NK-92 treated with Interleukin-12 subunit alpha and Interleukin-12 subunit beta, amount 100 ng/mL, for 24 hours (cell line): ENCODE measurements at regions not wholly inside any gene's neighbourhood (a gene's known extent, or its start where the extent isn't known, plus 50 kb on each side); places are given as distances from the start of the nearest gene placed in this dataset.

Experiments
- DNase-seq: peaks from one replicate; lab custom pipeline; 2025; lab: John Stamatoyannopoulos, UW

DNA sequence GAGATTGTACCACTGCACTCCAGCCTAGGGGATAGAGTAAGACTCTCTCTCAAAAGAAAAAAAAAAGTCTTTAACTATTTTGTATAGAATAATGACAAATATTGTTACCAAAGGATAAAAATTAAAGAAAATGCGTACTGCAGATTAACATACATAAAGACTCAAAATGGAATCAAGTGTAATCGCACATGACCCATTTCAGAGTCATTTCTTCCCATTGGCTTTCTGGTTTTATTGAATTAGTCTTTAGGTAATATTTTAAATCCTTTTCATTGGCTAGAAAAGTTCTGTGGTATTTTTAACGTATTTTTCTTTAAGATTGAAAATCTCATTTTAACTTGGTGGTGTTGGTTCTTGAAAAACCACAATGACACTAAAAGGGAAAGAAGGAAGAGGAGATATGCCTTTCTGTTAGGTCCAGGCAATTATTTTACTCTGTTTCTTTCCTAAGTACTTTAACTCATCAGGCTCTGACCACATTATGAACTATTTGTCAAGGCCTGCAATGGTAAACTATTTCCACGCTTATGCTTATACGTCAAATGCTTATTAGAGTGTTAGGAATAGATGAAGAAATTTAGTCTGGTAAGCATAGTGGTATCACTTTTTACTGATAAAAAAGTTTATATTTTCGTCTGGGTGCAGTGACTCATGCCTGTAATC is 52.3 kb downstream of the PLEKHG1 start:
- no peak for DNase-seq

DNA sequence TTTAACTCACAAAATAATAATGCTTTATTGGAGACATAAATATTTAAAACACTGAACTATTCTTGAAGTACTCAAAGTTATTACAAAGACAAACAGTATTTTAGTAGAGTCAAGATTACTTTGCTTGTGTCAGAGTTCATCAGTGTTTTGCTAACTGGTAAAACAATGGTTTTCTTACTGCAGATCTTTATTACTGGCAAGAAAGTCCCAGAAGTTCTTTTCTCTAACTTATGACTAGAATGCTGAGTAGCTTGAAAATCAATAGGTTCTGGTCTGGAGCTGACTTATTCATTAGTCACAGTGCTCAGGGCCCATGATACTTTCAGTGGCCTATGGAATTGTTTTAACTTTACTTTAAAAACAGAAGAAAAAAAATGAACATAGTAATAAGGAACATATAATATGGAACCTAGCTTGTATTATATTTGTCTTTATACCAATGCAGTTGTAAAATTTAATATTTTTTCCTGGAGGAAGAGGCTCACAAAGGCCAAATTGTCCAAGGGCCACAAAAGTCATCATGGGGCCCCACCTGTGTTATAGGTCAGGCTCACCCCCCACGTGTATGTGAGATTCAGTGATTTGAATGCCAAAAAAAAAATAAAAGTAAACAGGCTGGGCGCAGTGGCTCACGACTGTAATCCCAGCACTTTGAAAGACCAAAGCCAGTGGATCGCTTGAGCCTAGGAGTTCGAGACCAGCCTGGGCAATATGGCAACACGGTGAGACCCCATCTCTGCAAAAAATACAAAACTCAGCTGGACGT is 53.3 kb downstream of the PLEKHG1 start:
- no peak for DNase-seq

- no peak for DNase-seq
Measured at GRCh38 chr6:150654608-150655007, 54.9 kb downstream of the PLEKHG1 start.

- DNase-seq = no peak
Measured at GRCh38 chr6:150656156-150656555, 56.5 kb downstream of the PLEKHG1 start.

DNA sequence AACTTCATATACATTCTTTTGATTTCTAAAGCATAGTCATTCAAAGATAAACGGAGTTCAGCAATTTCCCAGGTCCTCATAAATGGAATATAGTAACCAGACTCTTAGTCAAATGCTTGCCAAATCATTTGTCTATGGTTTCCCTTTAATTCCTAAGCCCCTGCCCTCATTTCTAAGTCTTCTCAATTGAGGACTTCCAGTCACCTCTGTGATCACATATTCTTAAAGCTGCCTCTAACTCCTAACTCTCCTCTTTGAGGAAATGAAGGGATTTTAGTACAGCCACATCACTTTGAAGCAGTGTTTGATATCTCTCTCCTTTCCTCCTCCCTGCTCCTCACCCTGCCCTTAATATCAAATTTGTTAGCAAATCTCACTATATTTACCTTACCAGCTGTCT is 58.7 kb downstream of the PLEKHG1 start:
- no peak for DNase-seq

GRCh38 chr6:150659046-150659763 is 59.5 kb downstream of the PLEKHG1 start:
- no peak for DNase-seq

DNA sequence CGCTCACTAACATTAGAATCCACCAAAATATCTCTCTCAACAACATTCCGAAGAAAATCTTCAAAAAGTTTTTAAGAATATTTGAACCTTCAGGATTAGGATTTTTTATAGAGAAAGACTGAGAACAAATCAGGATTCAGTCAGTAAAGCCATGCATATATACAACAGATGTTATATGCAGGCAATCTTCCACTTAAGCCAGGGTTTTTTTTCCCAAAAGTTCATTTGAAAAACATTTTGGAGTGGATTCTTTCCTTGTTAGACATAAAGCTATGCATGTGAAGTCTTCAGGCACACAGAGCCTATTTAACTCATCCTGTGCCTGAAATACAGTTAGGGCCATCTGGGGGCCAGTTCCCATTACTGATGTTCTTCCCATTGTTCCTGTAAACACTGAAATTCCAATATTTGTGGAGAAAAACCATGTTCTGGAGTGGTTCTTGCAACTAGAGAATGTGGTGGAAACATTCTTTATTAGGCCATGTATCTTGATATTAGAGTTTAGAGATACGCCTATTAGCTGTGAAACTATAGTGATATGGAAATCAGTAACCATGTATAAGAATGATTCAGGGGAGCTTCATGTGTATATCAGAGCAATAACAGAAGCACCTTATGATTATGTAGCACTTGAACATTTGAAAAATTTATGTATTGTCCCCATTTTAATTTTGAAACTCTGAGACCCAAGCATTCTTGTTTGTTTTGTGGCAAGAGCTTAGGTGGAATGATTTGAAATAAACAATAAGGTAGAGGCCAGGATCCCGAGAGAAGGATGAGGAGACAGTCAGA is 61.7 kb downstream of the PLEKHG1 start:
- DNase-seq = no peak

DNA sequence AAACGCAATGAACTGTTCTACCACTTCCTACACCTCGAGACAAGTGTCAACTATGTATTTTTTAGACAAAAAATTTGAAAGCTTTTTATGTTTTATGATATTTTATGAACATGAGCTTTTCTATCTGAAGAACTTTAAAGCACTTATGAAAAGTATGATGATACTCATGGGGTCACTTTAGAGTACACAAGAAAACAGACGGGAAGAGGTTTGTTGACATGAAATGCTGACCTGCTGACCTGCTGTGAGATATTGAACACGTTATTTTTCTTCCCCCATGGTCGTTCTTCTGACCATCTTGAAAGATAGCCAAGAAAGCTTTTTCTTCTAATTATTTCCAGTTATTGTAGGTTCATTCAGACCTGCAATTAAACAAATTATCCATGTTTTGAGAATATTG is 63.1 kb downstream of the PLEKHG1 start:
- DNase-seq = no peak

- no peak for DNase-seq
Measured at GRCh38 chr6:150664091-150664490, 64.4 kb downstream of the PLEKHG1 start.

GRCh38 chr6:150666071-150666470 is 66.4 kb downstream of the PLEKHG1 start:
- no peak for DNase-seq

DNA sequence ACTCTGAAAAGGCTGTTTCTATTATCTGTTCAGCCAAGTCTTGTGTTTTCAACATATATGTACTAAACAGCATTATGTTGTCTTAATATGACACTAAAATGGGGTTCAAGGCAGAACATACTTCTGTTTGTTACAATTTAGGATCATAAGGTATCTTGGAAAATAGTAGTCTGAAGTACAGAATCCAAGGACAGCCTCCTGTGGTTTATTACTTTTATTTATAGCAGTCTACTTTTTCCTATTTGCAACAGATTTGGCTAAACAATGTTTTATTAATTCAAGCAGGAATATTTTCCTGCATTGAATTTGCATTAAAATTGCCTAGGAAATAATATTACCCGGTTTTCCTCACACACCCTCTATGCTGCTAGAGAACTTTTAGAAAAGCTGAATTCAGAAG is 67.7 kb downstream of the PLEKHG1 start:
- DNase-seq = no peak

GRCh38 chr6:150667977-150668716 is 68.5 kb downstream of the PLEKHG1 start:
- DNase-seq = no peak

DNA sequence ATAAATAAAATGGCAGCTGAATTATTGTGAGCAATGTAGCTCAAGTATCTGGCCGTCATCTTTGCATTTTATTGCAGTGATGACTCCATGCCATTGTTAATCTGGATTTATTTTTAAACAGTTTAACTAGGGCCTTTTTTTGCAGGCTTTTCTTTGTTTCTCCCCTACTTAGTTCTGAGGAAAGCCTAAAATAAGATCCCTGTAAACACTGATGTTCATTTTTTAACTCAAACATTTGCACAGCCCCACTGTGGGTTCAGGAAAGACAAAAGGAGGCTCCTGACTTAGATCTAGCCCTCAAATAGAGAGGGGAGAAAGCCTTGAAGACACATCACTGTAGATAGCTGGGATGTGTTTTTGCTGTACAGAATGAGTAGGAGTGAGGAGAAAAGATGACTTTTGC is 69.2 kb downstream of the PLEKHG1 start:
- no peak for DNase-seq

DNA sequence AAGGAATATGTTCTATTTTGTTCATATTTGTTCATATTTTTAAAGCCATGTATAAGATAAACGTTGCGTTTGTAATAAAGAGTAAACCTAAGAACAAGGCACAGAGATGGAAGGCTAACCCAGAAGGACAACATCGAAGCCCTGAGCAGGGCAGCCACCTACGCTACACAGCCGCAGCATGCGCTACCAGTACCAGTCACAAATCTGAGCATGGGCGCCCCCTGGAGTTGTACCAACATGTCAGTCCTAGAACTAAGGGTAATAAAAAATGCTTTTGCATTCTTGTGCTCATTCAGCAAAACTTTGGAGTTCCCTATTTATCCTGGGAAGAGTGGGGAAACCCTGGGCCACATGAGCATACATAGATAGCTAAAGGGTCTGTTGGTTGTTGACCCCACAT is 70.6 kb downstream of the PLEKHG1 start:
- no peak for DNase-seq

DNA sequence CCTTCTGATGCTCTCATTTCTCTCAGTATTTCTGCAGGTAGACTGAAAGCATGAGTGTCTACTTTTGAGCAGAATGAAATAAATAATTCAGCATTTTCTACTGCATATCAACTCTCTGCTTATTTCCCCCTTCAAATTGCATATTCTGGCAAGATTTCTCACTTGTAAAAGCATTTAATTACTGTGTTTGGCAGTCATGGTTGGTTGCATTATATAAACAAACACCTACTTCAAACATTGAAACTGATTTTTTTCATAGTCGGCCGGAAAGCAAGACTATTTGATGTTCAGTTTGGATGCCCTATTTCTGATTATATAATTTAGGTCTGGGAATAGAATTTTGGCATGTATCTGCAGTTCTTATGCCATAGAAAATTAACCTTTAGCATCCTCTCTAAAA is 73.1 kb downstream of the PLEKHG1 start:
- DNase-seq = no peak

GRCh38 chr6:150673720-150674346 is 74.1 kb downstream of the PLEKHG1 start:
- no peak for DNase-seq

- no peak for DNase-seq
Measured at GRCh38 chr6:150676344-150676743, 76.7 kb downstream of the PLEKHG1 start.

GRCh38 chr6:150676772-150677171 is 77.1 kb downstream of the PLEKHG1 start:
- no peak for DNase-seq

- DNase-seq = no peak
Measured at GRCh38 chr6:150680510-150680909, 80.8 kb downstream of the PLEKHG1 start.

- no peak for DNase-seq
Measured at GRCh38 chr6:150681578-150682395, 82.1 kb downstream of the PLEKHG1 start.
